Epithelial cell of proximal tubule (primary cell): ENCODE measurements at regions not wholly inside any gene's neighbourhood (a gene's known extent, or its start where the extent isn't known, plus 50 kb on each side); places are given as distances from the start of the nearest gene placed in this dataset.

Experiments used
- DNase-seq: peaks from one replicate; pipeline ENCODE4 v3.0.0-alpha.2; 2011; ENCODE audit warnings: low read depth
- H3K4me3 ChIP-seq: 2 replicates; pipeline ENCODE4 v1.5.1; 2011; ENCODE audit warnings: low read depth, mild to moderate bottlenecking, low read length
- TF ChIP-seq, protein P1 (sequence below): conservative IDR thresholded peaks from 2 replicates; pipeline ENCODE4 v1.5.1; 2012; ENCODE audit warnings: low read depth, mild to moderate bottlenecking, low read length

- TF ChIP-seq, protein P1, sequence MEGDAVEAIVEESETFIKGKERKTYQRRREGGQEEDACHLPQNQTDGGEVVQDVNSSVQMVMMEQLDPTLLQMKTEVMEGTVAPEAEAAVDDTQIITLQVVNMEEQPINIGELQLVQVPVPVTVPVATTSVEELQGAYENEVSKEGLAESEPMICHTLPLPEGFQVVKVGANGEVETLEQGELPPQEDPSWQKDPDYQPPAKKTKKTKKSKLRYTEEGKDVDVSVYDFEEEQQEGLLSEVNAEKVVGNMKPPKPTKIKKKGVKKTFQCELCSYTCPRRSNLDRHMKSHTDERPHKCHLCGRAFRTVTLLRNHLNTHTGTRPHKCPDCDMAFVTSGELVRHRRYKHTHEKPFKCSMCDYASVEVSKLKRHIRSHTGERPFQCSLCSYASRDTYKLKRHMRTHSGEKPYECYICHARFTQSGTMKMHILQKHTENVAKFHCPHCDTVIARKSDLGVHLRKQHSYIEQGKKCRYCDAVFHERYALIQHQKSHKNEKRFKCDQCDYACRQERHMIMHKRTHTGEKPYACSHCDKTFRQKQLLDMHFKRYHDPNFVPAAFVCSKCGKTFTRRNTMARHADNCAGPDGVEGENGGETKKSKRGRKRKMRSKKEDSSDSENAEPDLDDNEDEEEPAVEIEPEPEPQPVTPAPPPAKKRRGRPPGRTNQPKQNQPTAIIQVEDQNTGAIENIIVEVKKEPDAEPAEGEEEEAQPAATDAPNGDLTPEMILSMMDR: no peak
- no peak for DNase-seq
Measured at GRCh38 chr11:79498667-79499066, 57.8 kb upstream of the TENM4 start.

DNA sequence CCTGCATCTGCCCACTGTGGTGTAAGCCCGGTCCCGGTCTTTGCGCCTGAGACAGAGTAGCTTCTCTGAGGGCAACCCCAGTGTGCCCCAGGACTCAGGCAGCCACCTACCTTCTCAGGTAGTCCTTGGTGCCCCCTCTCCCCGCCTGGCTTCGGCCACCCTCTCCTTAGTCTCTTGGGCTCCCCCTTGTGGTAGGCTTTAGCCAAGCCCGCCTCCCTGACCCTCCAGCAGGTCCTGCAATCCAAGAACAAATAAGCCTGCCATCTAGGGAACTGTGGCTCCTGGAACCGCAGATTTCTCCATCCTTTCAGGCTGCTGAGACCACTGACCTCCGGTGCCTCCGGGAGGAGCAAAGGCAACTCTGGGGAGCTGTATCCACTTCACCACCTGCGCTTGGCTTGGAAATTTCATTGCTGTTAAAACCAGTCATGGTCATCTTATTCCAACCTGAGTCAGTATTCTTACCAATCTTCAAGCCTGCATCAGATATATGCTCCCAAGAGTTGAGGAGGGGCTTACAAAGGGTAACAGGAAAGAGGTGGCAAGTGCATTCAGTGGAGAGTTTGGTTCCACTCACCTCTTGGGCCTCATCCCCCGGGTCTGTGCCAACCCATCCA, 52.8 kb upstream of the TENM4 start:
- no peak for DNase-seq

More at GRCh38 chr11:79498667-79499066, 57.8 kb upstream of the TENM4 start:
- no peak overlapping the region for H3K4me3 ChIP-seq

DNA sequence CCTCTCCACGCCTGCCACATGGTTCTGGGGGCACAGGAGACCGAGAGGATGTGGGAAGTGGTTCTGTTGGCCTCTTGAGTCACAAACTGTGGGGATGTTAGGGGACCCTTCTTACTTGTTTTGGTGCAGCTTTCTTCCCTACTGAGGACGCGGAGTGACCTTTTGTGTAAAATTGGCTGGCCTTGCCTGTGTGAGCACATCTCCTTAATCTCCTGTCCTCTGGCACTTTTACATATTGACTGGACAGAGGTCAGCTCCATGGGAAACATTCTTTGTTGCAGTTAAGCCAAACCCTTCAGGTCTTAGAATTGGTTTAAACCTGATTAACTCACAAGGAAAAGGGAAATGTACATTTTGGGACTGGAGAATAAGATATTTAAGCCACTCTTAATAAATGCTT, 51.2 kb upstream of the TENM4 start:
- TF ChIP-seq, protein P1: no peak
- DNase-seq: no peak
- no peak overlapping the region for H3K4me3 ChIP-seq

More for the DNA sequence above, 52.8 kb upstream of the TENM4 start:
- H3K4me3 ChIP-seq: no peak overlapping the region
- TF ChIP-seq, protein P1: peak; percentile 95
